Endothelial cell of umbilical vein (primary cell): ENCODE measurements at regions not wholly inside any gene's neighbourhood (a gene's known extent, or its start where the extent isn't known, plus 50 kb on each side); places are given as distances from the start of the nearest gene placed in this dataset.

Source experiments
- CTCF ChIP-seq, 2 donors: IDR thresholded peaks; 1 replicate in 1 of 2; 2 replicates in 1 of 2; pipeline ENCODE4 v1.5.1; 2011; ENCODE audit warnings: low read length in 2 of 2, mild to moderate bottlenecking in 2 of 2, moderate library complexity in 2 of 2, control low read depth in 1 of 2, inconsistent platforms in 1 of 2, low read depth in 1 of 2; ENCODE audit not compliant: insufficient read depth in 1 of 2; ENCODE audit errors: extremely low read depth in 1 of 2
- EZH2 ChIP-seq: IDR thresholded peaks from 2 replicates; pipeline ENCODE4 v1.6.1; 2012; ENCODE audit warnings: borderline replicate concordance, low read depth, mild to moderate bottlenecking, moderate library complexity, low read length, inconsistent platforms; ENCODE audit not compliant: severe bottlenecking
- FOS ChIP-seq: IDR thresholded peaks from 2 replicates; pipeline ENCODE4 v1.6.1; 2011; ENCODE audit warnings: mild to moderate bottlenecking, low read length, moderate library complexity, borderline replicate concordance; ENCODE audit not compliant: insufficient read depth
- JUN ChIP-seq: IDR thresholded peaks from 2 replicates; pipeline ENCODE4 v1.6.1; 2011; ENCODE audit warnings: borderline replicate concordance, low read depth; ENCODE audit not compliant: insufficient read length, insufficient read depth
- MAX ChIP-seq: IDR thresholded peaks from 2 replicates; pipeline ENCODE4 v1.6.1; 2011; ENCODE audit not compliant: insufficient read depth, insufficient read length
- MYC ChIP-seq: IDR thresholded peaks from one replicate; pipeline ENCODE4 v1.6.1; 2011; ENCODE audit warnings: mild to moderate bottlenecking, low read depth, low read length
- POLR2A ChIP-seq: IDR thresholded peaks from 2 replicates; pipeline ENCODE4 v1.6.1; 2012; ENCODE audit warnings: low read depth, mild to moderate bottlenecking, control low read depth, low read length
- POLR2AphosphoS5 ChIP-seq: IDR thresholded peaks from 2 replicates; pipeline ENCODE4 v1.6.1; 2012; ENCODE audit warnings: low read depth, mild to moderate bottlenecking, control low read depth, low read length, moderate library complexity; ENCODE audit not compliant: insufficient read depth

- TF ChIP-seq POLR2AphosphoS5 = no peak
- TF ChIP-seq CTCF (IDR thresholded peaks at IDR 0.05; ENCODE audit: extremely low read depth in 1 of 2, insufficient read depth in 1 of 2, low read depth in 1 of 2, low read length in 2 of 2) = no peak
- no peak for TF ChIP-seq POLR2A
- TF ChIP-seq JUN = no peak
- no peak for TF ChIP-seq MAX
- TF ChIP-seq EZH2 = no peak
- TF ChIP-seq MYC = no peak
- TF ChIP-seq FOS = no peak
These were observed 93.3 kb upstream of the PAPOLG start for GRCh38 chr2:60662781-60663180.
